Anterior cingulate cortex (tissue), 58 donors: ENCODE measurements at regions not wholly inside any gene's neighbourhood (a gene's known extent, or its start where the extent isn't known, plus 50 kb on each side); places are given as distances from the start of the nearest gene placed in this dataset.

Experiments used
- DNase-seq, 58 donors: peaks; one replicate each; lab custom pipeline; 2025; lab: John Stamatoyannopoulos, UW

DNA sequence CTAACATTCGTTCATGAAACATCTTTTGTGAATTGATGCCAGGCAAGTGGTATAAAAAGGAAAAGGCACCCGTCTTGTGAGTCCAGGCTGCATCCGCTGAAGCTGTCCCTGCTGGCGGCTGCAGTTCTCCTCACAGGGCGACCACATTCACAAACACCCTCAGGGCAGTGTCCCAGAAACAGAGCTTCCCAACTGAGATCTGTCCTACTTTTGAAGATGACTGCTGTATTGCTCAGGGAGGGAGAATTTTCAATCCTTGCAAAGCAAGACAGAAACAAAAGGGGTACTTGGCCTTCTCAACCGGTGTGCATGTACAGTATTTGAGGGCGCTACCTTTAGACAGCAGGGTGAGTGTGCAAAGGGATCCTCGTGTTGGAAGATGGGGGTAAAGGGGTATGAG is 316.1 kb downstream of the GADD45G start:
- DNase-seq = peak in 8 of 58 donors; percentile 6 to 38 (median 13)

DNA sequence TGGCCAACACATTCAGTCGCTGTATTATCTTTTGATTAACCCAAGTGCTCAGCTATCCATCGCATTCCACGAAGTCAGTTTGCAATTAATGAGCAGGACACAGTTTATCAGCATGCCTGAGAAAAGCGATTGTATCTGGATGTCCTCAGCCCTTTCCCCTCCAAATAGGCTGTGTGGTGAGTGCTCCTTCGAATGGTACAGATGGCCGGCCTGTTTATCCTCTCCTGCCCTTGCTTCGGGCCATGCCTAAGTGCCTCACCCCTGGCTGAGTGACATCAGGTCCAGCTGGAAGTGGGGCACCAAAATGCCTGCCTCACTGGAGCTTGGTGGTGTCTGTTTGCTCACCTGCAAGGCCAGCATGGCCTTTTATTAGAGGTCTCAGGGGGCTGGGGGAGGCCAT is 317.3 kb downstream of the GADD45G start:
- DNase-seq = no peak

DNA sequence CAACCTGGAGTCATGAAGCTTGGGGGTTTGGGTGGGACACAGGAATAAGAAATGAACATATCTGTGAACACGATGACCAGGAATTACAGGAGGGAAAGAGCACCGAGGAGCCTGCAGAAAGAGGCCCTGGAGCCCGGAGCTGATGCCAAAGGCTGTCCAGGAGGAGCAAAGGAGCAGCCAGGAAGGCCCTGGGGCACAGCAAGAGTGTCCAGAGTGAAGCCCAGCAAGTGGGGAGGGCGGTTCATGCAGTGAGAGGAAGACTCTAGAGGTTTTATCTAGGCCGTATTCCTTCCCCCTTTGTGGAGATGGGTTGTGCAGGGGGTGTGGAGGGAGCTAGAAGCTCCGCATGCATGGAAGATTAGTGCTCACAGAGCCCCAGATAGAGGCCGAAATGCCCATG is 318.4 kb downstream of the GADD45G start:
- no peak for DNase-seq

DNA sequence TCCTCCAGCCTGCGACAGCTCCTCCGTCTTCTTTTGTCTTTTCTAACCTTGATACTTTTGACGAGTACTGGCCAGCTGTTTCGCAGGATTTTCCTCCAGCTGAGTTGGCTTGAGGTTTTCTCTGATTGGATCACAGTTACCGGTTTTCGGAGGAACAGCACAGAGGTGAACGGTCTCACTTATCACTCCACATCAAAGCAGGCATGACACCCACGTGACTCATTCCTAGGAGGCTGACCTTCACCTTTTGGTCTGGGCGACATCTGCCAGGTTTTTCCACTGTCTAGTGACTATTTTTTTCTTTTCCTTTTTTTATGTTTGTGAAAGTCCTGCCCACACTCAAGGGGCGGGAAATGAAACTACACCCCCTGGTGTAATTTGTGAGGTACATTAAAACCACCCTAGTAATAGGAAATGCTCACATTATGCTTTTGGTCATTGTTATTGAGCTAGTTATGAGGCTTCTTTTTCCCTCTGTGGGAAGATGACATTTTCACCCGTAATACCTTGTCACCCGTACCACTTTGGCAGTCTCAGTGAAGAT is 319.2 kb downstream of the GADD45G start:
- no peak for DNase-seq

DNA sequence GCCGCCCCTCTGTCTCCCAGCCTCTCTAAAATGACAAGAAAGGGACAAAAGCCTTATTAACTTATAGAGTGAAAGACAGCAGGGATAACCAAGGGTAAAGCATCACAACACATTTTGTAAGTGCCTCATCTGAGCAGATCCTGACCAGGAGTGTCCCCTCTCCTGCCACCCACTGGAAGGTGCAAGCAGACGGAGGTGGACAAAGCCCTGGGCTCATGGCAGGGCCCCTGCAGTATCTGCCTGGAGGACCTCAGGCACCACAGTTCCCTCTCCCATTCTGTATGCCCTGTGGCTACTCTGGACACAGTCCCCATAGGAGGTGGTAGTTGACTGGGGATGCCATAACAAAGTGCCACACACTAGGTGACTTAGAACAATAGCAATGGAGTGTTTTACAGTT is 319.8 kb downstream of the GADD45G start:
- no peak for DNase-seq

DNA sequence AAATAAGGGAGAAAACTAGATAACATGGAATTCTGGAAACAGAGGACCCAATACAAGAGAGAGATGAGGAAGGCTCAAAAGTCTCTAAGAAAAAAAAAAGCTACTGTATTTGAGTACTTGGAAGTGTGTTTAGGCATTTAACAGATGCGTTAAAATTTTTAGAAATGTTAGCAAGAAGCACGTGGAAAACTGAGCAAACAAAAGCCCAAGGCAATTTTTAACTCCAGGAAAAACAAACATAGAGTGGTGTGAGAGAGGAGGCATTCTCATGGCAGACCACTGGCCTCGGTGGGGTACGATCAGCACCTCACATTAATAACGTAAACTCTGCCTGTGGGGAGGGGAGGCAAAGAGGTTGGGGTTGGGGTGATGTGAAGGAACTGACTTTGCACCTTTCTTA is 321.4 kb downstream of the GADD45G start:
- no peak for DNase-seq

DNA sequence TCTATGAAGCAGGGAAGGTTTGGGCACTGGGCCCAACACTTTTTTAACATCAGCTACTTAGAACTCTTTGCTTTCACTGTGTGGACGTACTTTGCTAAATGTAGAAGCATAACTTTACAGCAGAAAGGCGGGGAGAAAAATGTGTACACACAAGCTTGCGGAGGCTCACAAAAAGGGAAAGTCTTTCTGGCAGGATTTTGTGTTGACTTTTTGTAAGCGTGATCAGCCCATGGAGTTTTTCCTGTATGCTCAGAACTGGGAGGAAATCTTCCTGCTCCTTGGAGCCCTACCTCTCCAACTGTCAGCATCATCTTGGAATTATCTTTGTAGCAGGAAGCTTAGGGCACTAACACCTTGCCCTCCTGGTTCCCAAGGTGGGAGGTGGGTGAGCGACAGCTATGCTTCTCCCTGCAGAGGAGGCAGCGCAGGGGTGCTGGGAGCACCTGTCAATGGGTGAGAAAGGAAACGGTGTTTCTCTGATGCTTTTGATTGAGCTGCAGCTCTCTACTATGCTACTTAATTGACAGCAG is 321.9 kb downstream of the GADD45G start:
- peak in 14 of 58 donors; percentile 11 to 68 (median 28) for DNase-seq

DNA sequence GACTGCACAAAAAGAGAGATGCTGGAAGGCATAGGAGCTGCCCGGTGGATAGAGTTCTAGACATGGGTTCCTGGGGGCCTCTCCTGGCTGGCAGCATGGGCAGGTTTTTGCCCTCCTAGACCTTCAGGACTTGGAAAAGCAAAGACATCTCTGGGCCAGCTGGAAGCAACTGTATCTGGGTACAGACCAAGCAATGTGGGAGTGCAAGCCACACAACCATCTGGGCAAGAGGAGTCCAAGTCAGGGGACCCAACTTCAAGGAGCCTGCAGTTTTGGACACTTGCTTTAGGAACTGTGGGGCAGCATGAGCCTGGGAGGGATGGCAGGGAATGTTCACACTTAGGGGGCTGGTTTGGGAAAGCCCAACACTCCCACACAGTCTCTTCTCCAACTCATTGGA is 323.3 kb downstream of the GADD45G start:
- no peak for DNase-seq

DNA sequence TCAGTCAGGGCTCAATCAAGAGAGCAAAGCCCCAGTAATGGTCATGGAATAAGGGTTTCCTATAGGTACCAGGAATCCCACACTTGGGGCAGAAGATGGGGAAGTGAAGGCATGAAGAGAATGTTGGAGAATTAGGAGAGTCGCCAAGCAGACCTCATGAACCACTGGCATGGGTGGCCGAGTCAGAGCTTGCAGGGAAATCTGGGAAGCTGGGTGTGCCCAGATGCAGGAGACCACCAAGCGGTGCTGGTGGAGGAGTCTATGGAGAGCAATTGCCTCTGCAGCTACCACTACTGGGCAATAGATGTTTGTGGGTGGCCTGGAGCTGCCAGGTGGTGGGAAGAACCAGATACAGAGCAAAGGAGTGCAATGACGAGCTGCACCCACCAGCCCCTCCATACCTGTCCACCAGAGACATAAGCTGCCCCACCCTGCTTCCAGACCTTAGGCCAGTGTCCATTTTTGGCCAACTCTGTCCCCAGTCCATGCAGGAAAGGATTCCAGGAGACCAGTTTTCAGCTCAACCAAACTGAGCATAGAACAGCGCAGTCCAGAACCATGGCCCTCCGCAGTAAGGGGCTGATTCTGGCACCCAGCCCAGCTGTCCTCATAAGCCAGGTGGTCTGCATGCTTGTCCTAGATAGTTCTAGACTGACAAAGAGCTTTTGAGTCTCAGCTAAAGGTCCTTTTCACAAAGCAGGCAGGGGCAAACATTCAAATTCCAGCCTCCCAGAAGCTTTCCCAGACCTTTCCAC is 323.9 kb downstream of the GADD45G start:
- no peak for DNase-seq

DNA sequence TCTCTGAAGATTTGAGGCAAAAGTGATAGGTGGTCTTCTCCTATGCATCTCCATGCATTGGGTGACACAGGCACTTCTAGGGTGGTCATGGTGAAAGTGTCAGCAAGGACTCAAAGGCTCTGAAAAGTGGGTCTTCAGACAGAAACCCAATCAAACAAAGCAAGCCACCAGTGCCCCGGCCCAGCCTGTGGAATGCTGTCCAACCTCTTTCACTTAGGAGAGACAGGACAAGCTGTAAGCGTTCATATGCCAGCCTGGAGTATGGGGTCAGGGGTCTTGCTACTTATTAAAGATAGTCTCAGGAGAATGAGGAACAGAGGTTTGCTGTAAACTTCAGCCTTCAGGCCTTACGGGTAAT is 324.5 kb downstream of the GADD45G start:
- DNase-seq = no peak

DNA sequence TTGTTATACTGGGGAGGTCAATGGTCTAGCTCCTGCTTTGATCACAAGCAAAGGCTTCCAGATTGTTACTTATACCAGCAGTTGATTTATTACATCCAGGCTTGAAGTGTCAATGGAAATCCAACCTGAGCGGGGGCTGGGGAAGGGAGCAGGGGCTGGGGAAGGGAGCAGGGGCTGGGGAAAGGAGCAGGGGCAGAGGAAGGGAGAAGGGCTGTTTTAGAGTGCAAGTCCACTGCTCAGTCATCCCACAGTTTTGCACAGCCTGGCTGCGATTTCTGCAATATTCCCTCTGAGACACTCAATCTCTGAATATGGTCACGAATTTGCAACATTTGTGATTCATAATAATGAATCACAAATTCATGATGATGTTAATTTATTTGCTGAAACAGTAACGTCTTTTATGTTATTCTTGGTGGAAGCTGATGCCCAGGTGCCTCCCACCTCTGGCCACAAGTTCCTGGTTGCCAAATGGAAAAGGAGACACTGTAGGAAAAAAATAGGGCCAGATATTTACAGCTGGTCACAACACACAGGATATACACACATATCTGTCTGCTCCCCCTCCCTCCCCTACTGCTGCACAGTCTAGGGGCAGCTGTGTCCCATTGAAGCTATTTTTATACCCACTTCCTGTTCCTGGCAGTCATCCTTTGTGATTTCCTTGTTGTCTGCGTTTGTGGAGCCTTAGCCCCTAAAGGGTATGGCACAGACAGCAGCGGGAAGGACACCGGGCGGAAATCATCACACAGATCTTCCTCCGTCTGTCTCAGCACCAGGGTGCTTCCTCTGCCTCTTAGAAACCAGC is 325.1 kb downstream of the GADD45G start:
- peak in 1 of 58 donors; percentile 16 for DNase-seq

DNA sequence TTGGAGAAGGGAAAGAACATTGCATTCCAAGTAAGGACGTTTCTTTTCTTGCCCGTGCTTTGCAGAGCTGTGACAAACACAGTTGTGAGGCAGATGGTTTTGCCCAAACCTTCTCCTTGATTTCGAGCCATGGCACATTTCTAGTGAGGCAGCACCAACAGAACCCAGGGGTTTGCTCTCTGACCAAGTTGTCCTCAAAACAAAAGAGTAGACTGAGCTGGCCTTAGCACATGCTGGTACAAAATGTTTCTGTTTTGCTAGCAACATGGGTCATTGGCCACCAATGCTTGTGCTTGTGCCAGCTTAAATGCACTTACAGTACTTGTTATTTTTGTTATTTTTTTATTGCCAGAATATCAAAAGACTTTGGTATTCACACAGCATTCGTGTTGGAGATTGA is 328.8 kb downstream of the GADD45G start:
- DNase-seq = peak in 1 of 58 donors; percentile 33

DNA sequence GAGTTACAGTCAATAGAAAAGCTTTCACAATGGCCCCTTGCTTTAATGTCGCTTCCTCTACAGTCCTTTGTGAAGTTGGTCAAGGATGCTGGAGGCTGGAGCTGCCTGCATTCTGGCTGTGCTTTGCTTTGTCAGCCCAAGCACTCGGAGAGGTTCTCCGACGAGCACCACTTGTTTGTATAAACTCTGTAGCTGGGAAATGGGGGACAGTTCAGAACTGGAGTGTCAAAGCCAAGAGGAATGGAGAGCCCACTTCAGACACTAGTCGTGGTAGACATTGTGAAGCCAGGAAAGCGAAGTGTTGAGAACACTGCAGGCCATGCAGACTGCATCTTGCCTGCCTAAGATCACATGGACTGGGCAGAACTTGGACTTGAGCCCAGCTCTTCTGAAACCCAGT is 330.3 kb downstream of the GADD45G start:
- DNase-seq = no peak

DNA sequence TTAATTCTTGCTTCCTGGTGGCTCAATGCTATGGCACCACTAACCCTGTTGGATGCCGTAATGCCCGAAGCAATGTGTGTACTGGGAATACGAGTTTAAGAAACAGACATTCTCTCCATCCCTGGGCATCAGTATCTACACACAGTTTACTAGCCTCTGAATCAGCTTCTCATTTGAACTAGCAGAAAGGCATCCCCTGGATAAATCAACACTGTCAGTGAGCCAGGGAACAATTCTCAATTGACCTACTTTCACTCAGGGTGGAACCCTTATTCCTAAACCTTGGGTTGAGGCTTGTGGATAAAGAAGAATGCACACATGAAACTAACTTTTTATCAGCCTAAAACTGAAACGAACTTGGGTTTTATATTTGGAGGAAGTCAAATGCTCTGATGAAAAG is 331.0 kb downstream of the GADD45G start:
- no peak for DNase-seq

DNA sequence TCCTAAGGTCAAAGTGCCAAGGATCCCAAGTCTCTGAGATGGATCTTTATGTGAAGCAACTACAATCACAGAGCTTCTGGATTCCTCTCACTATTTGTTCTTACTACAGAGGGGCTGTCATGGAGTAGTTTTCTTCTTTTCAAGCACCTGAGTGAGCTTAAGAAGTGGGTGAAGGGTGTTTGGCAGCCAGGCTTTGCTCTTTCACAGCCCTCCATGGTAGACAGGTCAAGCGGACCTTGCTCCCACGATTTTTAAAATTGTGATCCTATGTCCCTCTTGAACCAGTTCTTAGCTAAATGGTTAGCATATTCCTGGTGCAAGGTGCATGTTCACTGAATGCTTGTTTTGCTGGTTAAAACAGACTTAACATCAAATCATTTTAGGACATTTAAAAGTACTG is 332.2 kb downstream of the GADD45G start:
- DNase-seq = no peak

DNA sequence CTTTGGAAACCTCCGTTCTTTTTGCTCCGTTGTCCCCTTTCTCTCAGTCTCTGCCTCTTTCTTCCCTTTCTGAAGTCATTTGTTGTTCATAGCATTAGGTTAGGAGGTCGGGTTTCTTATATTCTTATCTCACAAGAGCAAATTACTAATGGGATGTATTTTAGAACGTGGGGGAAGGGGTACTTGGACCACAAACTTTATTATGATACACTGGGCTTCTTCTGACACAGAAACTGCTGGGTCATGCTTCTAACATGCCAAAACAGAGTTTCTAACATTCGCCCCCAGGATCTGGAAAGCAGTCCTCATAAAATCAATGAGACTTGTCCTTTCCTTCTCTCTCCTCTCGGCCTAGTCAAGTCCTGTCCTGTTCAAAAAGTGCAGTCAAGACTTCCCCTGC is 334.4 kb downstream of the GADD45G start:
- no peak for DNase-seq

DNA sequence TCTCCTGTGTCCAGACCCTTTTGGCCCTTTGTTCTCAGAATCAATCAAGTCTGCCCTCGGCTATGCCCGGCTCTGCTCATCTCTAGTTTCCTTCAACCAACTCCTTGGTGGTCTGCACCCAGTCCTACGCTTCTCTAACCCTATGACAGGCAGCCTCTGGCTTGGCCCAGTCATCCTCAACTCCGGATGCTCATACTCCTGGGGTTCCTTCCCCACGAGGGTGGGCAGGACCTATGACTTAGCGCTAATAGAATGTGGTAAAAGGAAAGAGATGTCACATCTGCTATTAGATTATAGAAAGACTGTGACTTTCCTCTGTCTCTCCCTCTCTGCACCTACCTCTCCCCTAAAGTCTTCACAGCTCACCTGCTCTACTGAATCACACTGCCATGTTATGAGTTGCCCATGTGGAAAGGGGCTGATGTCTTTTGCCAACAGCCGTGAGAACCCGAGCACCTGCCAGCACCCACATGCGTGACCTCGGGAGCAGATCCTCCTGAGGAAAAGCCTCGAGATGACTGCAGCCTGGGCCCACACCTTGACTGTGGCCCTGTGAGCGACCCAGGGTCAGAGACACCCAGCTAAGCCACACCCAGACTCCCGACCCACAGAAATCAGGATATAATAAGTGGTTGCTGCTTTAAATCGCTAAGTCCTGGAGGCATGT is 334.9 kb downstream of the GADD45G start:
- DNase-seq = no peak

DNA sequence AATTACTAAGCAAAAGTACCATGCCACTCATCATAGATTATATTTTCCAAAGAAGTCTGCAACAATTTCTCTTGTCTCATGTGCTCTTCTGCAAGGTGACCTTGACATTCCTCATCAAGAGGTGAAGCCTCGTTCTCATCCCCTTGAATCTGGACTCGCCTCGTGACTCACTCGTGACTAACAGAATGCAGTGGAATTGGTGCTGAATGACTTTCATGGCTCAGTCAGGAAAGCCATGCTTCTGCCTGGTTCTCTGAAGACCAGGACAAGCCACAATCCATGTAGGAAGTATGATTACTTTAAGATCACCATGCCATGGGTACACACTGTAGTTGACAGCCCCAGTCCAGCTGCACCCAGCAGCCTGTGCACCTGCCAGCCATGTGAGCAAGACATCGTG is 335.8 kb downstream of the GADD45G start:
- DNase-seq = no peak

DNA sequence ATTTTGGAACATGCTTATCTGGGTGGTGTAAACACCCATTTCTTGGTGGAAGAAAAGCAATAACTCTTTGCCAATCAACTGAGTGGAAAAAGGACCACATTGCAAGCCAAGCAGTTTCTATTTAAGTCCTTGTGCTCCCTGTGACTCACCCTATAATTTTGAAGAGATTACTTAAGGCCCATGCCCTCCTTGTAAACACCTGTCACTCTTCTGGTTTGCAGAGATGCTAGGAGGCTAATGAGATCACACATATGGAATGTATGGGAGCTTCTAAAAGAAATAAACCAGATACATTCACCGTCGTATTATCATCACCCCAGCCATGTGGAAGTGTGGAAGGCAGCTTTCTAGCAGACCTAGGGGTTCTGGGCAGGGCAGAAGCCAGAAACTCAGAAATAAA is 337.1 kb downstream of the GADD45G start:
- no peak for DNase-seq

DNA sequence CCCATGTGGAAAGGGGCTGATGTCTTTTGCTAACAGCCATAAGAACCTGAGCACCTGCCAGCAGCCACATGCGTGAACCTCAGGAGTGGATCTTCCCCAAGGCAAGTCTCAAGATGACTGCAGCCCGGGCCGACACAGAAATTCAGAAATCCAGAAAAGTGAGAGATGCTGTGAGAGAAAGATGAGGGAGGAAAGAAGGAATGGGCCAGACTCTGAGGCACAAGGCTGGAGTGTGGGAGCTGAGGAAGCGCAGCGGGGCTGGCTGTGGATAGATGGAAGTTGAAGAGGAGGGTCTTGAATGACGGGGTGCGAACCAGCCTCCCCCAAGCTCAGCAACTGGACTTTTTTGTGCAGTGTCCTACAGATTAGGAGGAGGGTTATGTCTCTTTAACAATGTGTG is 337.8 kb downstream of the GADD45G start:
- no peak for DNase-seq

DNA sequence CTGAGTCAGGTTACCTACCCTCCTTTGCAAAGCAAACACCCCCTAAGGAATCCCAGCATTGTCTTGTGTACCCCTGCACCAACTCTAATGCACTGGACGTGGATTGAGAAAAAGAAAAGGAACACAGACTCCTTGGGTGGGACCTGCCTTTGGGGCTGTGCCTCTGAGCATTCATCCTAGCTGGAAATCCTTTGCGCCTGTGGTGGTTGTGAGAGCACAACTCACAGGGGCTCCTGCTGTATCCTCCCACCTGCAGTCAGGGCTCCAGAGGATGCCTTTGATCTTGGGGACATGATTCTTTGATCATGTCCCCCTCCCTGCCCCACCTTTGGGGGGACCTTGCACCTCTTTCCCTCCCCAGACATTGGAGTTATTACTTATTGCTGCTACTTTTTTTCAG is 338.5 kb downstream of the GADD45G start:
- DNase-seq = no peak
